HL-60 (cell line): ENCODE measurements at regions not wholly inside any gene's neighbourhood (a gene's known extent, or its start where the extent isn't known, plus 50 kb on each side); places are given as distances from the start of the nearest gene placed in this dataset.

Experiments used
- GABPA ChIP-seq: IDR thresholded peaks from 2 replicates; pipeline ENCODE4 v1.6.1; 2012; ENCODE audit warnings: low read depth
- POLR2AphosphoS5 ChIP-seq: IDR thresholded peaks from 2 replicates; pipeline ENCODE4 v1.6.1; 2012; ENCODE audit warnings: low read depth
- TF ChIP-seq, protein P1 (sequence below): IDR thresholded peaks from one replicate; pipeline ENCODE4 v1.5.1; 2011; ENCODE audit warnings: low read length, control low read depth, inconsistent platforms; ENCODE audit not compliant: insufficient read depth
- TF ChIP-seq, protein P2 (sequence below): IDR thresholded peaks from 2 replicates; pipeline ENCODE4 v1.6.1; 2012; ENCODE audit warnings: low read depth; ENCODE audit not compliant: insufficient replicate concordance

DNA sequence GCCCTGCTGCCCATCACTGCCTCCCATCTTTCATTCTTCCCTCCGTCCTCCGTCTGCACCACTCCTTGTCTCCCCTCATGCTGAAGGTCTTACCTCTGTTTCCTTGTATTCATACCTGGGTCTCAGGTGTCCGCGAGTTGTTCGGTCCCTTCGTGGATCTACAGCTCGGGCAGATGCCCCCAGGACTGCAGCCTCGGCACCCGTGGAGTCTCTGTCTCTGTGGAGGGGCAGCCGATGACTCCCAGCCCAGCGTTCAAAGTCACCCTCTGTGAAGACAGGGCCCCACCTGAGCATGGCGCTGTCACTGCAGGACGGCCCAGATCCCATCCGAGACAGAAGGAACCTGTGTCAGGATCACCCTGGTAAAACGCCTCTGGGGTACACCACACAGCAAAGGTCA, 480.0 kb upstream of the SALL3 start:
- TF ChIP-seq, protein P1, sequence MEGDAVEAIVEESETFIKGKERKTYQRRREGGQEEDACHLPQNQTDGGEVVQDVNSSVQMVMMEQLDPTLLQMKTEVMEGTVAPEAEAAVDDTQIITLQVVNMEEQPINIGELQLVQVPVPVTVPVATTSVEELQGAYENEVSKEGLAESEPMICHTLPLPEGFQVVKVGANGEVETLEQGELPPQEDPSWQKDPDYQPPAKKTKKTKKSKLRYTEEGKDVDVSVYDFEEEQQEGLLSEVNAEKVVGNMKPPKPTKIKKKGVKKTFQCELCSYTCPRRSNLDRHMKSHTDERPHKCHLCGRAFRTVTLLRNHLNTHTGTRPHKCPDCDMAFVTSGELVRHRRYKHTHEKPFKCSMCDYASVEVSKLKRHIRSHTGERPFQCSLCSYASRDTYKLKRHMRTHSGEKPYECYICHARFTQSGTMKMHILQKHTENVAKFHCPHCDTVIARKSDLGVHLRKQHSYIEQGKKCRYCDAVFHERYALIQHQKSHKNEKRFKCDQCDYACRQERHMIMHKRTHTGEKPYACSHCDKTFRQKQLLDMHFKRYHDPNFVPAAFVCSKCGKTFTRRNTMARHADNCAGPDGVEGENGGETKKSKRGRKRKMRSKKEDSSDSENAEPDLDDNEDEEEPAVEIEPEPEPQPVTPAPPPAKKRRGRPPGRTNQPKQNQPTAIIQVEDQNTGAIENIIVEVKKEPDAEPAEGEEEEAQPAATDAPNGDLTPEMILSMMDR: no peak
- TF ChIP-seq, protein P2, sequence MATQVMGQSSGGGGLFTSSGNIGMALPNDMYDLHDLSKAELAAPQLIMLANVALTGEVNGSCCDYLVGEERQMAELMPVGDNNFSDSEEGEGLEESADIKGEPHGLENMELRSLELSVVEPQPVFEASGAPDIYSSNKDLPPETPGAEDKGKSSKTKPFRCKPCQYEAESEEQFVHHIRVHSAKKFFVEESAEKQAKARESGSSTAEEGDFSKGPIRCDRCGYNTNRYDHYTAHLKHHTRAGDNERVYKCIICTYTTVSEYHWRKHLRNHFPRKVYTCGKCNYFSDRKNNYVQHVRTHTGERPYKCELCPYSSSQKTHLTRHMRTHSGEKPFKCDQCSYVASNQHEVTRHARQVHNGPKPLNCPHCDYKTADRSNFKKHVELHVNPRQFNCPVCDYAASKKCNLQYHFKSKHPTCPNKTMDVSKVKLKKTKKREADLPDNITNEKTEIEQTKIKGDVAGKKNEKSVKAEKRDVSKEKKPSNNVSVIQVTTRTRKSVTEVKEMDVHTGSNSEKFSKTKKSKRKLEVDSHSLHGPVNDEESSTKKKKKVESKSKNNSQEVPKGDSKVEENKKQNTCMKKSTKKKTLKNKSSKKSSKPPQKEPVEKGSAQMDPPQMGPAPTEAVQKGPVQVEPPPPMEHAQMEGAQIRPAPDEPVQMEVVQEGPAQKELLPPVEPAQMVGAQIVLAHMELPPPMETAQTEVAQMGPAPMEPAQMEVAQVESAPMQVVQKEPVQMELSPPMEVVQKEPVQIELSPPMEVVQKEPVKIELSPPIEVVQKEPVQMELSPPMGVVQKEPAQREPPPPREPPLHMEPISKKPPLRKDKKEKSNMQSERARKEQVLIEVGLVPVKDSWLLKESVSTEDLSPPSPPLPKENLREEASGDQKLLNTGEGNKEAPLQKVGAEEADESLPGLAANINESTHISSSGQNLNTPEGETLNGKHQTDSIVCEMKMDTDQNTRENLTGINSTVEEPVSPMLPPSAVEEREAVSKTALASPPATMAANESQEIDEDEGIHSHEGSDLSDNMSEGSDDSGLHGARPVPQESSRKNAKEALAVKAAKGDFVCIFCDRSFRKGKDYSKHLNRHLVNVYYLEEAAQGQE: no peak
- no peak for TF ChIP-seq POLR2AphosphoS5
- TF ChIP-seq GABPA: no peak
